RWPE1 (cell line): ENCODE measurements at regions not wholly inside any gene's neighbourhood (a gene's known extent, or its start where the extent isn't known, plus 50 kb on each side); places are given as distances from the start of the nearest gene placed in this dataset.

Experiments used
- CTCF ChIA-PET: fragments of 350-600 bp; sonication (Branson Sonifier 250); formaldehyde crosslinking; extraction: SDS; loops from one replicate; lab custom pipeline; 2021; lab: Yijun Ruan, JAX
- POLR2A ChIA-PET: fragments of 400-600 bp; formaldehyde crosslinking; extraction: SDS; loops from one replicate; lab custom pipeline; 2020; ENCODE audit warnings: antibody characterized with exemption; ENCODE audit not compliant: low non-redundant PET; lab: Yijun Ruan, JAX
- DNase-seq: peaks from one replicate; pipeline ENCODE4 v3.0.0; 2012; ENCODE audit warnings: low spot score
- H3K27ac ChIP-seq: fragments of 450-650 bp; 2 replicates; pipeline ENCODE4 v1.5.1; 2017
- TF ChIP-seq, protein P1 (sequence below): fragments of 450-650 bp; conservative IDR thresholded peaks from 2 replicates; pipeline ENCODE4 v1.5.1; 2017; ENCODE audit warnings: low read depth, mild to moderate bottlenecking

- CTCF ChIA-PET = no interaction called here
- TF ChIP-seq, protein P1, sequence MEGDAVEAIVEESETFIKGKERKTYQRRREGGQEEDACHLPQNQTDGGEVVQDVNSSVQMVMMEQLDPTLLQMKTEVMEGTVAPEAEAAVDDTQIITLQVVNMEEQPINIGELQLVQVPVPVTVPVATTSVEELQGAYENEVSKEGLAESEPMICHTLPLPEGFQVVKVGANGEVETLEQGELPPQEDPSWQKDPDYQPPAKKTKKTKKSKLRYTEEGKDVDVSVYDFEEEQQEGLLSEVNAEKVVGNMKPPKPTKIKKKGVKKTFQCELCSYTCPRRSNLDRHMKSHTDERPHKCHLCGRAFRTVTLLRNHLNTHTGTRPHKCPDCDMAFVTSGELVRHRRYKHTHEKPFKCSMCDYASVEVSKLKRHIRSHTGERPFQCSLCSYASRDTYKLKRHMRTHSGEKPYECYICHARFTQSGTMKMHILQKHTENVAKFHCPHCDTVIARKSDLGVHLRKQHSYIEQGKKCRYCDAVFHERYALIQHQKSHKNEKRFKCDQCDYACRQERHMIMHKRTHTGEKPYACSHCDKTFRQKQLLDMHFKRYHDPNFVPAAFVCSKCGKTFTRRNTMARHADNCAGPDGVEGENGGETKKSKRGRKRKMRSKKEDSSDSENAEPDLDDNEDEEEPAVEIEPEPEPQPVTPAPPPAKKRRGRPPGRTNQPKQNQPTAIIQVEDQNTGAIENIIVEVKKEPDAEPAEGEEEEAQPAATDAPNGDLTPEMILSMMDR = no peak
- no peak overlapping the region for H3K27ac ChIP-seq
- no peak for DNase-seq
- POLR2A ChIA-PET = no interaction called here
These were observed 383.0 kb downstream of the PMP22 start for GRCh38 chr17:14882131-14882530.

- TF ChIP-seq, protein P1 = no peak
- H3K27ac ChIP-seq = no peak overlapping the region
- no peak for DNase-seq
- ChIA-PET CTCF (interaction anchor here (0.7 kb wide), 1 partner anchor 19 kb away, joined by 3 read pairs; no protein-coding TSS in a partner anchor), POLR2A (no interaction called here)
These were observed 389.3 kb downstream of the PMP22 start for GRCh38 chr17:14875557-14876412.

GRCh38 chr17:14873996-14874395 lies 391.1 kb downstream of the PMP22 start:
- ChIA-PET CTCF (interaction anchor here (0.6 kb wide), 1 partner anchor 1029 kb away, joined by 3 read pairs; no protein-coding TSS in a partner anchor), POLR2A (no interaction called here)
- H3K27ac ChIP-seq = no peak overlapping the region
- no peak for DNase-seq
- TF ChIP-seq, protein P1 = no peak

- ChIA-PET POLR2A (no interaction called here), CTCF (no interaction called here)
- TF ChIP-seq, protein P1 = no peak
- no peak for DNase-seq
- H3K27ac ChIP-seq = no peak overlapping the region
These were observed 391.6 kb downstream of the PMP22 start for GRCh38 chr17:14873540-14873939.

DNA sequence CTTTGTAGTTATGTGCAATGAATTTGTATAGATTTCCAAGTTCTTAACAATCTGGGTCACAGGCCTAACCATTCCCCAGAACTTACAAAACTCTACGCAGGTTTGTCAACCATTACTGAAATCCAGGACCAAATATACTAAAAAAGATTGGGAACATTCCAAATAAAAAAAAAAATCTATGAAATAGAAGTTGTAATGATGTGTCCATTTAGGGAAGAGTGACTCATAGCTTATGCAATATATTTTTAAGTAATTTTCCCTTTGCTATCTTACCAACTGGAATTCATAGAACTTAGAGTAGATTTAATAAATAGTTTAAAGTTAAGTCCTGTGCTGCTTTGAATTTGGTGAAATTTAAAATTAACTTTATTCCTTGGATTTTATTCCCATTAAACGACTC lies 393.2 kb downstream of the PMP22 start:
- peak; percentile 8 for DNase-seq
- POLR2A ChIA-PET = no interaction called here
- TF ChIP-seq, protein P1 = no peak

DNA sequence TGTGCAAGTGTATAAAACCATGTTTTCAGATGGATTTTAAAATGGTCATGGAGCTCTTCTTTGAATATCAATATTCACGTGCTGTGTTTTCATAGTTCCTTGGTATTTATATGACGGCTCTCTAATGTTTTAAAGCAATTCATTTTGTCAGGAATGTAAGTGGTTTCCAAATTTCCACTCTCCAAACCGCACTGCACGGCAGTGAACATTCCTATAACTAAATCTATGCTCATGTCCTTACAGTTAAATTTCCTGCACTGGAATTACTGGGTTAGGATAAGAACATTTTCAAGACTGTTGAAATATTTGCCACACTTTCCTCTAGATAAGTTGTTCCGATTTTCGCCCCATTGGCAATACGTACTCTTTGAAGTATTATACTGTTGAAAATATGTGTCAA lies 398.9 kb downstream of the PMP22 start:
- DNase-seq = no peak
- ChIA-PET POLR2A (no interaction called here), CTCF (no interaction called here)
- TF ChIP-seq, protein P1 = no peak
- H3K27ac ChIP-seq = no peak overlapping the region

More for the DNA sequence above, 393.2 kb downstream of the PMP22 start:
- CTCF ChIA-PET = no interaction called here
- H3K27ac ChIP-seq = no peak overlapping the region
